Loucy (cell line): ENCODE measurements at regions not wholly inside any gene's neighbourhood (a gene's known extent, or its start where the extent isn't known, plus 50 kb on each side); places are given as distances from the start of the nearest gene placed in this dataset.
A peak's percentile ranks its signal among the peaks of the same experiment; 100 is the strongest.

Source experiments
- H2AFZ ChIP-seq: fragments of 200-600 bp; sonication (generic); 2 replicates; pipeline ENCODE4 v1.6.0; 2016; ENCODE audit warnings: antibody characterized with exemption, mild to moderate bottlenecking, low read length, moderate library complexity
- H3F3A ChIP-seq: fragments of 200-600 bp; 2 replicates; pipeline ENCODE4 v1.6.0; 2016; ENCODE audit warnings: antibody characterized with exemption, low read depth, mild to moderate bottlenecking
- H3K27me3 ChIP-seq: fragments of 200-600 bp; sonication (generic); 2 replicates; pipeline ENCODE4 v1.6.1; 2014; ENCODE audit warnings: low read length, mild to moderate bottlenecking; ENCODE audit not compliant: insufficient read depth, poor library complexity, severe bottlenecking
- H3K36me3 ChIP-seq: fragments of 200-600 bp; sonication (generic); 2 replicates; pipeline ENCODE4 v1.6.1; 2016; ENCODE audit warnings: low read length; ENCODE audit not compliant: insufficient read depth
- H3K4me1 ChIP-seq: fragments of 200-600 bp; sonication (generic); 2 replicates; pipeline ENCODE4 v1.5.1; 2014; ENCODE audit warnings: low read length, mild to moderate bottlenecking; ENCODE audit not compliant: insufficient read depth, poor library complexity, severe bottlenecking
- H3K4me2 ChIP-seq: fragments of 200-600 bp; sonication (generic); 2 replicates; pipeline ENCODE4 v1.6.0; 2014; ENCODE audit warnings: antibody characterized with exemption, low read length, low read depth, mild to moderate bottlenecking; ENCODE audit not compliant: poor library complexity, severe bottlenecking
- H3K4me3 ChIP-seq: fragments of 200-600 bp; sonication (generic); 2 replicates; pipeline ENCODE4 v1.5.1; 2014; ENCODE audit warnings: low read length, mild to moderate bottlenecking, mixed read lengths; ENCODE audit not compliant: poor library complexity, severe bottlenecking
- H3K79me2 ChIP-seq: fragments of 200-600 bp; sonication (generic); 2 replicates; pipeline ENCODE4 v1.6.1; 2014; ENCODE audit warnings: low read length; ENCODE audit not compliant: insufficient read depth
- H3K9ac ChIP-seq: fragments of 200-600 bp; sonication (generic); 2 replicates; pipeline ENCODE4 v1.6.0; 2014; ENCODE audit warnings: mild to moderate bottlenecking, low read depth, low read length, moderate library complexity; ENCODE audit not compliant: poor library complexity, severe bottlenecking
- H3K9me2 ChIP-seq: fragments of 200-600 bp; sonication (generic); replicated peaks from 2 replicates; pipeline ENCODE4 v1.6.1; 2016; ENCODE audit warnings: low read depth, low read length, mixed read lengths
- H3K9me3 ChIP-seq: fragments of 200-600 bp; sonication (generic); 2 replicates; pipeline ENCODE4 v1.6.1; 2014; ENCODE audit warnings: mild to moderate bottlenecking, antibody characterized with exemption, low read length, low read depth; ENCODE audit not compliant: insufficient read depth
- H4K20me1 ChIP-seq: fragments of 200-600 bp; sonication (generic); 2 replicates; pipeline ENCODE4 v1.6.0; 2014; ENCODE audit warnings: antibody characterized with exemption, low read length, mild to moderate bottlenecking; ENCODE audit not compliant: insufficient read depth, poor library complexity, severe bottlenecking
- EZH2phosphoT487 ChIP-seq: fragments of 200-600 bp; IDR thresholded peaks from 2 replicates; pipeline ENCODE4 v1.6.1; 2018; ENCODE audit warnings: antibody characterized with exemption, mild to moderate bottlenecking, moderate library complexity, borderline replicate concordance
- TF ChIP-seq, protein P1 (sequence below): fragments of 200-600 bp; sonication (generic); conservative IDR thresholded peaks from 2 replicates; pipeline ENCODE4 v1.5.1; 2014; ENCODE audit warnings: mild to moderate bottlenecking, antibody characterized with exemption, low read length

DNA sequence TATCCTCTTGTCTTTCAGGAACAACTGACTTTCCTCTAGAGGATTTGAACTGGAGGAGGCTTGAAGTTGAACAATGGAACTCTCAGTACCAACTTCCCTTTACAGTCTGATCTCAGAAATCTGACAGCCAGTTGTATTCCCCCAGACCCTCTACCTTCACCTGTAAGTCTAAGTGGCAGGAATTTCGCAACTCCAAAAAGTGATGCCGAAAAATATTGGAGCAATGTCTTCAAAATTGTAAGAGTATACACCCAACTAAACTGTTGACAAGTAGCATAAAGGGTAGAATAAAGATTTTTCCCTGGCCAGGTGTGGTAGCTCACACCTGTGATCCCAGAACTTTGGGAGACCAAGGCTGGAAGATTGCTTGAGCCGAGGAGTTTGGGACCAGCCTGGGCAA is 69.1 kb upstream of the CFAP20DC start:
- TF ChIP-seq, protein P1, sequence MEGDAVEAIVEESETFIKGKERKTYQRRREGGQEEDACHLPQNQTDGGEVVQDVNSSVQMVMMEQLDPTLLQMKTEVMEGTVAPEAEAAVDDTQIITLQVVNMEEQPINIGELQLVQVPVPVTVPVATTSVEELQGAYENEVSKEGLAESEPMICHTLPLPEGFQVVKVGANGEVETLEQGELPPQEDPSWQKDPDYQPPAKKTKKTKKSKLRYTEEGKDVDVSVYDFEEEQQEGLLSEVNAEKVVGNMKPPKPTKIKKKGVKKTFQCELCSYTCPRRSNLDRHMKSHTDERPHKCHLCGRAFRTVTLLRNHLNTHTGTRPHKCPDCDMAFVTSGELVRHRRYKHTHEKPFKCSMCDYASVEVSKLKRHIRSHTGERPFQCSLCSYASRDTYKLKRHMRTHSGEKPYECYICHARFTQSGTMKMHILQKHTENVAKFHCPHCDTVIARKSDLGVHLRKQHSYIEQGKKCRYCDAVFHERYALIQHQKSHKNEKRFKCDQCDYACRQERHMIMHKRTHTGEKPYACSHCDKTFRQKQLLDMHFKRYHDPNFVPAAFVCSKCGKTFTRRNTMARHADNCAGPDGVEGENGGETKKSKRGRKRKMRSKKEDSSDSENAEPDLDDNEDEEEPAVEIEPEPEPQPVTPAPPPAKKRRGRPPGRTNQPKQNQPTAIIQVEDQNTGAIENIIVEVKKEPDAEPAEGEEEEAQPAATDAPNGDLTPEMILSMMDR, result no peak
- Histone ChIP-seq H3K9me3 (no peaks in the 10 kb centered on the region), H2AFZ (no peak overlapping the region), H3K4me2 (no peak overlapping the region), H3K27me3 (no peaks in the 10 kb centered on the region), H3F3A (no peaks in the 10 kb centered on the region), H3K79me2 (no peaks in the 10 kb centered on the region), H3K4me3 (no peak overlapping the region), H3K9me2 (no peaks in the 10 kb centered on the region), H3K9ac (no peak overlapping the region), H4K20me1 (no peaks in the 10 kb centered on the region), H3K4me1 (no peaks in the 10 kb centered on the region), H3K36me3 (no peaks in the 10 kb centered on the region)

DNA sequence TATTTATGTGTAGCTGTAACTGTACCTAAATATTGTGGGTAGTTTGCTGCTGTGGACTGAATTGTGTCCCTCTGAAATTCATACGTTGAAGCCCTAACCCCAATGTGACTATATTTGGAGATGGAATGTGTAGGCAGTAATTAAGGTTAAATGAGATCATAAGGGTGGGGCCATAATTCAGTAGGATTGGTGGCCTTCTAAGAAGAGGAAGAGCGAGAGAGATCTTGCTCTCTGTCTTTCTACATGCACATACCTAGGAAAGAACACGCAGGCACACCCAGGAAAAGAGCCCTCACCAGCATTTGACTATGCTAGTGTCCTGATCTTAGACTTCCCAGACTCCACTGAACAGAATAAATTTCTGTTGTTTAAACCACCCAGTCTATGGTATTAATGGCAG is 67.6 kb upstream of the CFAP20DC start:
- Histone ChIP-seq H3K9me3 (no peaks in the 10 kb centered on the region), H3K9ac (no peak overlapping the region), H3K79me2 (no peaks in the 10 kb centered on the region), H3K27me3 (no peaks in the 10 kb centered on the region), H2AFZ (no peak overlapping the region), H3F3A (no peaks in the 10 kb centered on the region), H3K4me3 (no peak overlapping the region), H3K4me2 (no peak overlapping the region), H3K36me3 (no peaks in the 10 kb centered on the region), H3K9me2 (no peaks in the 10 kb centered on the region), H3K4me1 (no peaks in the 10 kb centered on the region), H4K20me1 (no peaks in the 10 kb centered on the region)
- TF ChIP-seq, protein P1, result no peak
- no peak for TF ChIP-seq EZH2phosphoT487

DNA sequence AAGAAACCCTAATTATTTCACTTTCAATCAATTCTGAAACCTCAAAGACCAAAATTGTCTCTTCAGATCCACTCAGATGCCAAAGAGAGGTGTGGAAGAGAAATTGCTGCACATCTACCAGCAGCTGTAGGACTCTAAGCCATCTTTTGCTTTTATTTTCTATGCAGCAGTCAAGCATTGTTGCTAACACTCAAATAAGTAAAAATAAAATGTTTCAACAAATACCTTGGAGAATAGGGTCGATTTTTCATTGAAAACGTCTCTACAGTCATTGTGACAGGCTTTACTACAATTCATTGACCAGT is 66.4 kb upstream of the CFAP20DC start:
- H3K36me3 ChIP-seq, result no peaks in the 10 kb centered on the region
- no peaks in the 10 kb centered on the region for H3K79me2 ChIP-seq
- H3K9ac ChIP-seq, result no peak overlapping the region
- H3K9me3 ChIP-seq, result no peaks in the 10 kb centered on the region
- no peaks in the 10 kb centered on the region for H4K20me1 ChIP-seq
- H3K27me3 ChIP-seq, result no peaks in the 10 kb centered on the region
- no peak overlapping the region for H3K4me2 ChIP-seq
- H3K4me3 ChIP-seq, result no peak overlapping the region
- TF ChIP-seq, protein P1, result no peak
- no peak for TF ChIP-seq EZH2phosphoT487
- H3K9me2 ChIP-seq, result no peaks in the 10 kb centered on the region
- H2AFZ ChIP-seq, result peak overlapping the region; percentile 71
- H3K4me1 ChIP-seq, result no peaks in the 10 kb centered on the region
- no peaks in the 10 kb centered on the region for H3F3A ChIP-seq
